ENCODE measurements at regions not wholly inside any gene's neighbourhood (a gene's known extent, or its start where the extent isn't known, plus 50 kb on each side); places are given as distances from the start of the nearest gene placed in this dataset.

DNA sequence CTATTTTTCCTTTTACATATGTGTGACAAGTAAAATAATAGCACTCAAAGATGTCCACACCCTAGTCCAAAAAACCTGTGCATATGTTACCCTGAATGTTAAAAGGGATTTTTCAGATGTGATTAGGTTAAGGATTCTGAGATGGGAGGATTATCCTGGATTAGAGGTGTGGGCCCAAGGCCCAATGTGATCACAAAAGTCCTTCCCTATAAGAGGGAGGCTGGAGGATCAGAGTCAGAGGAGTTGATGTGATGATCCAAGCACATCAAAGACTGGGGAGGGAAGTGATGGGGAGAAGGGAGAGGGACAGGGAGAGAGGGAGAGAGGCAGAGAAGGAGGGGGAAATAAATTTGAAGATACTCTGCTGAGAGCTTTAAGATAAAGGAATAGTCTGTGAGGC is 512.6 kb downstream of the PLOD2 start:
- TF ChIP-seq RAD21 (conservative IDR thresholded peaks at IDR 0.05) (no peak), SMC3 (conservative IDR thresholded peaks at IDR 0.05; ENCODE audit: poor library complexity) (no peak)
